Astrocyte (in vitro differentiated cells and primary cell): ENCODE measurements at regions not wholly inside any gene's neighbourhood (a gene's known extent, or its start where the extent isn't known, plus 50 kb on each side); places are given as distances from the start of the nearest gene placed in this dataset.

ENCODE experiments used
- DNase-seq: peaks from one replicate; pipeline ENCODE4 v3.0.0-alpha.2; 2010; ENCODE audit warnings: low read depth
- FAIRE-seq: peaks from 2 replicates; lab custom pipeline; 2011; peaks lifted over from hg19 to GRCh38; lab: Jason Lieb, UNC
- H2AFZ ChIP-seq: 2 replicates; pipeline ENCODE4 v1.6.0; 2012; ENCODE audit warnings: low read depth, low read length, inconsistent platforms
- H3K27ac ChIP-seq: 2 replicates; pipeline ENCODE4 v1.5.1; 2011; ENCODE audit warnings: low read depth, low read length, inconsistent platforms
- H3K27me3 ChIP-seq: 2 replicates; pipeline ENCODE4 v1.6.0; 2011; ENCODE audit warnings: low read length, inconsistent platforms; ENCODE audit not compliant: insufficient read depth
- H3K36me3 ChIP-seq: 2 replicates; pipeline ENCODE4 v1.5.1; 2011; ENCODE audit warnings: low read length, inconsistent platforms; ENCODE audit not compliant: insufficient read depth
- H3K4me1 ChIP-seq: 2 replicates; pipeline ENCODE4 v1.5.1; 2011; ENCODE audit warnings: low read length, inconsistent platforms; ENCODE audit not compliant: insufficient read depth
- H3K4me2 ChIP-seq: 2 replicates; pipeline ENCODE4 v1.6.0; 2012; ENCODE audit warnings: low read length, inconsistent platforms
- H3K4me3 ChIP-seq: 2 replicates; pipeline ENCODE4 v1.5.1; 2011; ENCODE audit warnings: low read depth, mild to moderate bottlenecking, low read length, inconsistent platforms; ENCODE audit not compliant: insufficient read depth
- H3K79me2 ChIP-seq: 2 replicates; pipeline ENCODE4 v1.6.0; 2012; ENCODE audit warnings: mild to moderate bottlenecking, low read length, inconsistent platforms; ENCODE audit not compliant: insufficient read depth
- H3K9ac ChIP-seq: 2 replicates; pipeline ENCODE4 v1.6.0; 2012; ENCODE audit warnings: mild to moderate bottlenecking, low read length, inconsistent platforms
- H3K9me3 ChIP-seq: 2 replicates; pipeline ENCODE4 v1.5.1; 2012; ENCODE audit warnings: low read depth, mild to moderate bottlenecking, low read length, inconsistent platforms; ENCODE audit not compliant: insufficient read depth
- H4K20me1 ChIP-seq: 2 replicates; pipeline ENCODE4 v1.6.0; 2012; ENCODE audit warnings: low read length, inconsistent platforms; ENCODE audit not compliant: insufficient read depth
- H3K27ac Mint-ChIP-seq: one replicate; pipeline ENCODE4 v1.8.0; 2021; ENCODE audit warnings: mild to moderate bottlenecking, mixed read lengths; ENCODE audit not compliant: unreplicated experiment
- H3K27me3 Mint-ChIP-seq: one replicate; pipeline ENCODE4 v1.8.0; 2021; ENCODE audit warnings: low read depth, mixed read lengths; ENCODE audit not compliant: unreplicated experiment
- H3K36me3 Mint-ChIP-seq: one replicate; pipeline ENCODE4 v1.8.0; 2021; ENCODE audit warnings: low read depth, mixed read lengths; ENCODE audit not compliant: unreplicated experiment
- H3K4me1 Mint-ChIP-seq: one replicate; pipeline ENCODE4 v1.8.0; 2021; ENCODE audit warnings: low read depth, mixed read lengths; ENCODE audit not compliant: unreplicated experiment
- H3K4me3 Mint-ChIP-seq: one replicate; pipeline ENCODE4 v1.8.0; 2021; ENCODE audit warnings: mild to moderate bottlenecking, moderate library complexity, mixed read lengths; ENCODE audit not compliant: unreplicated experiment
- H3K9me3 Mint-ChIP-seq: one replicate; pipeline ENCODE4 v1.8.0; 2021; ENCODE audit warnings: mild to moderate bottlenecking, mixed read lengths; ENCODE audit not compliant: unreplicated experiment
- CTCF ChIP-seq: IDR thresholded peaks from 2 replicates; pipeline ENCODE4 v1.5.1; 2011; ENCODE audit warnings: low read depth, mild to moderate bottlenecking, inconsistent platforms, low read length, moderate library complexity; ENCODE audit not compliant: insufficient read depth
- EZH2 ChIP-seq: IDR thresholded peaks from 2 replicates; pipeline ENCODE4 v1.6.1; 2012; ENCODE audit warnings: mild to moderate bottlenecking, low read length, inconsistent platforms; ENCODE audit not compliant: insufficient read depth

- Histone ChIP-seq H3K27ac (no peak overlapping the region), H3K9me3 (no peaks in the 10 kb centered on the region), H2AFZ (no peak overlapping the region), H3K4me2 (no peak overlapping the region), H3K36me3 (no peaks in the 10 kb centered on the region), H4K20me1 (no peaks in the 10 kb centered on the region), H3K27me3 (no peaks in the 10 kb centered on the region), H3K9ac (no peak overlapping the region), H3K79me2 (no peaks in the 10 kb centered on the region), H3K4me1 (no peaks in the 10 kb centered on the region), H3K4me3 (no peak overlapping the region)
- Mint-ChIP-seq H3K27me3 (no peaks in the 10 kb centered on the region), H3K36me3 (no peaks in the 10 kb centered on the region), H3K4me3 (no peak overlapping the region), H3K27ac (no peak overlapping the region), H3K4me1 (peaks cover 2% of the 10 kb centered on the region), H3K9me3 (no peaks in the 10 kb centered on the region)
- DNase-seq (no peak), FAIRE-seq (no peak)
- TF ChIP-seq EZH2 (no peak), CTCF (no peak)
These were observed 663.5 kb upstream of the SEMA3D start for GRCh38 chr7:85850381-85850780.

GRCh38 chr7:85840554-85840953 is 653.7 kb upstream of the SEMA3D start:
- no peaks in the 10 kb centered on the region for H3K27me3 Mint-ChIP-seq
- no peak overlapping the region for H3K9ac ChIP-seq
- H3K27ac ChIP-seq = no peak overlapping the region
- no peaks in the 10 kb centered on the region for H3K4me1 ChIP-seq
- no peak overlapping the region for H3K4me3 Mint-ChIP-seq
- H2AFZ ChIP-seq = peak overlapping the region; percentile 18
- peak; percentile 1 for DNase-seq
- no peaks in the 10 kb centered on the region for H3K9me3 ChIP-seq
- no peak overlapping the region for H3K27ac Mint-ChIP-seq
- H3K36me3 ChIP-seq = no peaks in the 10 kb centered on the region
- H3K4me2 ChIP-seq = no peak overlapping the region
- no peaks in the 10 kb centered on the region for H3K4me1 Mint-ChIP-seq
- H3K79me2 ChIP-seq = no peaks in the 10 kb centered on the region
- H4K20me1 ChIP-seq = no peaks in the 10 kb centered on the region
- H3K36me3 Mint-ChIP-seq = no peaks in the 10 kb centered on the region
- H3K27me3 ChIP-seq = no peaks in the 10 kb centered on the region
- no peak overlapping the region for H3K4me3 ChIP-seq
- no peak for FAIRE-seq
- no peaks in the 10 kb centered on the region for H3K9me3 Mint-ChIP-seq
- TF ChIP-seq EZH2 (no peak), CTCF (no peak)

- no peaks in the 10 kb centered on the region for H3K36me3 Mint-ChIP-seq
- H3K9me3 Mint-ChIP-seq = no peaks in the 10 kb centered on the region
These were observed 646.2 kb upstream of the SEMA3D start for GRCh38 chr7:85833066-85833465.

More at GRCh38 chr7:85833066-85833465, 646.2 kb upstream of the SEMA3D start:
- Mint-ChIP-seq H3K27ac (no peak overlapping the region), H3K4me3 (no peak overlapping the region), H3K4me1 (peaks cover 12% of the 10 kb centered on the region), H3K27me3 (no peaks in the 10 kb centered on the region)
- Histone ChIP-seq H3K27me3 (no peaks in the 10 kb centered on the region), H3K9me3 (no peaks in the 10 kb centered on the region), H2AFZ (no peak overlapping the region), H3K79me2 (no peaks in the 10 kb centered on the region), H3K9ac (no peak overlapping the region), H3K4me2 (no peak overlapping the region), H4K20me1 (no peaks in the 10 kb centered on the region), H3K4me1 (no peaks in the 10 kb centered on the region), H3K4me3 (no peak overlapping the region), H3K36me3 (no peaks in the 10 kb centered on the region), H3K27ac (no peak overlapping the region)
- TF ChIP-seq CTCF = no peak
- no peak for TF ChIP-seq EZH2
- FAIRE-seq (no peak), DNase-seq (peak; percentile 19)
